ENCODE measurements at regions not wholly inside any gene's neighbourhood (a gene's known extent, or its start where the extent isn't known, plus 50 kb on each side); places are given as distances from the start of the nearest gene placed in this dataset.

DNA sequence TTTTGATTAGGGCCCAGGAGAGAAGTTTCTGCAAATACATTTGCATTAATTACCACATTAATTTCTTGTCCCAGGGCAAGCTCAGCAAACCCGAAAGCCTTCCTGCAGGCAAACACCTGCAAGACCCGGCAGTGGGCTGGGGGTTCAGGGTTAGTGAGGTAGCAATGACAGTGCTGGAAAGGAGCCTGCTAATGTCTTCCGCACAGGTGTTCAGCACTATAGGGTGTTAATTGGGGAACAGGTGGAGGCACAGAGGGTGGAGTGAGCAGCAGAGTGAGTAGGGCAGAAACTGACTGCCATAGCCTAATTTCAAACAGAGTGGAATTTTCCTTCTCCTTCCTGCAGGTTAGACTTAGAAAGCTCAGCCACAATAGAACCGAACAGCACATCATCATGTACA, 50.9 kb upstream of the UBASH3B start:
- H3K4me3 ChIP-seq (replicated peaks in 1 of 2; ENCODE audit: low read depth in 2 of 2, low read length in 2 of 2) = no peak overlapping the region

DNA sequence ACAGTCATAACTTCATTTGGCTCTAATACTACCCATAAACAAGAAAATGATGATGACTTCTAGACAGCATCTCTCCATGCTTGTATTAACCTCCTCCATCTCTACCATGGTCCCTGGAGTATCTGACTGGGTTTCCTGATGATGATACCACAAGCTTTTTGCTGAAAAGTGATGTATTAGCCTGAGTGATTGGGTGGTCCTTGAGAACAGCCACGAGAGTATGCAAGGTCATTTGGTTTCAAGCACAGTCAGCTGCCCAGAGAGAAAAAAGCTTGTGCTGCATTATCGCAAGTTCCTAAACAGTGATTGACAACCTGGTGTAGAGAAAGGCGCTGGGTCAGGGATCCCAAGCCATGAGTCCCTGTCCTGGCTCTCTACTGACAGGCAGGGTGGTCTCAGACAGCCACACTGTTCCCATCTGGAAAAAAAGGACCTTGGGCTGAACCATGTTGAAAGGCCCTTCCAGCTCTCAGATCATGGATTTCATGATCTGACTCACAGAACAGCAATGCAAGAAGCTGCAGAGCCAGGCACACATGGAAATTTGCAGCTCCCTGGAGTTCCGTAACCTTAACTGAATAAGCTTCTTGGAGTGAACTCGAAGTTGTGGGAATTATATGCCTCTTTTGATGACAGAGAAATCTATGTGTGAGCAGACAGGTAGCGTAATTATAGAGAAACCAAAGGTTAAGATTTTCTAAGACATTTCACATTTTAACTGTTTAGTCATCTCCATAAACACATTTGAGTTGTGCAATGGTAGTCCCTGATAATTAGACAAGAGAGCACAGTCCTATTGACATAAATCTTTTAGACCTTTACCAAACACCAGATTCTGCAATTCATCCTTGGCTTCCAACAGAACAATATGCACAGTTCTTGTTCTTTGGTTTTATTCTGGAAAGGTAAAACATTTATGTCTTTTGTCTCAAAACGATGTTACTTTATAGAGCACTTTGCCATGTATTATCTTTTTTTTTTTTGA, 54.1 kb upstream of the UBASH3B start:
- peak; percentile 70 to 71 for DNase-seq (ENCODE audit: low read depth in 2 of 2)
- H3K4me3 ChIP-seq (replicated peaks in 1 of 2; ENCODE audit: low read depth in 2 of 2, low read length in 2 of 2) = no peak overlapping the region
- TF ChIP-seq, protein P1, sequence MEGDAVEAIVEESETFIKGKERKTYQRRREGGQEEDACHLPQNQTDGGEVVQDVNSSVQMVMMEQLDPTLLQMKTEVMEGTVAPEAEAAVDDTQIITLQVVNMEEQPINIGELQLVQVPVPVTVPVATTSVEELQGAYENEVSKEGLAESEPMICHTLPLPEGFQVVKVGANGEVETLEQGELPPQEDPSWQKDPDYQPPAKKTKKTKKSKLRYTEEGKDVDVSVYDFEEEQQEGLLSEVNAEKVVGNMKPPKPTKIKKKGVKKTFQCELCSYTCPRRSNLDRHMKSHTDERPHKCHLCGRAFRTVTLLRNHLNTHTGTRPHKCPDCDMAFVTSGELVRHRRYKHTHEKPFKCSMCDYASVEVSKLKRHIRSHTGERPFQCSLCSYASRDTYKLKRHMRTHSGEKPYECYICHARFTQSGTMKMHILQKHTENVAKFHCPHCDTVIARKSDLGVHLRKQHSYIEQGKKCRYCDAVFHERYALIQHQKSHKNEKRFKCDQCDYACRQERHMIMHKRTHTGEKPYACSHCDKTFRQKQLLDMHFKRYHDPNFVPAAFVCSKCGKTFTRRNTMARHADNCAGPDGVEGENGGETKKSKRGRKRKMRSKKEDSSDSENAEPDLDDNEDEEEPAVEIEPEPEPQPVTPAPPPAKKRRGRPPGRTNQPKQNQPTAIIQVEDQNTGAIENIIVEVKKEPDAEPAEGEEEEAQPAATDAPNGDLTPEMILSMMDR (IDR thresholded peaks at IDR 0.05; ENCODE audit: low read depth, low read length) = no peak

More for the DNA sequence above, 50.9 kb upstream of the UBASH3B start:
- TF ChIP-seq, protein P1 (IDR thresholded peaks at IDR 0.05; ENCODE audit: low read depth, low read length) = no peak
- DNase-seq (ENCODE audit: low read depth in 2 of 2) = no peak

DNA sequence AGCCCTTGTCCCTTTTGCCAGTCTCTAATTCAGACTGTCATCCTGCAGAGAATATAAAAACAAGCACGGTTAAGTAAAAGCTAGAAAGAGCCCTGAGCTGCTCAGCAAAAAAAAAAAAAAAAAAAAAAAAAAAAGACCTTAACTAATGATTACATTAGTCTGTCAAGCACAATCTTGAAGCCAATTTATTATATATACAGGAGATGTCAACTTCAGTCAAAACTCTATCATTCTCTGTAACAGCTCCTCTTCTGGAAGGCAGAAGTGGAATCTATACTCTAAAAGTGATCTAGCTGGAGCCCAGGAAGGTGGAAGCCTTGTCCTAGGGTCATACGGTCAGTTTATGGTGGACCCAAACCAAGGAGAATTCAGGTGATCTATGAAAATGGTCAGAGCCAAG, 55.2 kb upstream of the UBASH3B start:
- DNase-seq (ENCODE audit: low read depth in 2 of 2) = no peak
- TF ChIP-seq, protein P1 (IDR thresholded peaks at IDR 0.05; ENCODE audit: low read depth, low read length) = no peak
- H3K4me3 ChIP-seq (replicated peaks in 1 of 2; ENCODE audit: low read depth in 2 of 2, low read length in 2 of 2) = no peak overlapping the region

DNA sequence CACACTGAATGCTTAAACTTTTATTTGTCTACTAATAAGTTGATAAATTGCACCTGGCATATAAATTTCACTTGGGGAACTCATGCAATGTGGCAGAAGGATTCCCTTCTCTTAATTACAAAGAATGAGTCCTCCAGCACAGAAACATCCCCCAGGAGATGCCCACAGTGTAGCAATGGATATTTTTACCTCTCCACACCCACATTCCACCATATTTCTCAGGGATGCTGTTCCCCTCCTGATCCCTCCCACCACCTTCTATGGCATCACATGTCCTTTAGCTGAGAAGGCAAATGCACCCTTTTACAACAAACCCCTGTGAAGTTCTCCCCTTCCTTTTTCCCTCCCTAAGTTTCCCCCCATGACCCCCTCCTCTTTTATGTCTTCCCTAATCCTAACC, 56.1 kb upstream of the UBASH3B start:
- no peak for DNase-seq (ENCODE audit: low read depth in 2 of 2)
- TF ChIP-seq, protein P1 (IDR thresholded peaks at IDR 0.05; ENCODE audit: low read depth, low read length) = no peak
- no peak overlapping the region for H3K4me3 ChIP-seq (replicated peaks in 1 of 2; ENCODE audit: low read depth in 2 of 2, low read length in 2 of 2)

DNA sequence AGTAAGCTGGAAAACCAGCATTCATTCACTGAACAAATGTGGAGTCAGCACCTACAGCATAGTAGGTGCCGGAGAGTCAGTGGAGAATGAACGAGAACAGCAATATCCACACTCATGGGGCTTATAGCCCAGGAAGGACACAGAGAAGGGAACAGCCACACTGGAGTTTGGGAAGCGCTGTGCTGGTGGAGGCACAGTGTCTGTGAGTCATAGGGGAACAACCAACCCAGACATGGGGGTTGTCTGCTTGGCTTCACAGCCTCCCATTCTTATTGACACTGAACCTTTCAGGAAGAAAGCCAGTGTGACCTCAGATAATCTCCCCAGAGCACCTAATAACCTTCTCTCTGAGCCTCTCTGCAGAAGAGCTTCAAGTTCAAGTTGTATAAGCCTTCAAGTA, 56.6 kb upstream of the UBASH3B start:
- TF ChIP-seq, protein P1 (IDR thresholded peaks at IDR 0.05; ENCODE audit: low read depth, low read length) = no peak
- DNase-seq (ENCODE audit: low read depth in 2 of 2) = no peak
- no peak overlapping the region for H3K4me3 ChIP-seq (replicated peaks in 1 of 2; ENCODE audit: low read depth in 2 of 2, low read length in 2 of 2)

DNA sequence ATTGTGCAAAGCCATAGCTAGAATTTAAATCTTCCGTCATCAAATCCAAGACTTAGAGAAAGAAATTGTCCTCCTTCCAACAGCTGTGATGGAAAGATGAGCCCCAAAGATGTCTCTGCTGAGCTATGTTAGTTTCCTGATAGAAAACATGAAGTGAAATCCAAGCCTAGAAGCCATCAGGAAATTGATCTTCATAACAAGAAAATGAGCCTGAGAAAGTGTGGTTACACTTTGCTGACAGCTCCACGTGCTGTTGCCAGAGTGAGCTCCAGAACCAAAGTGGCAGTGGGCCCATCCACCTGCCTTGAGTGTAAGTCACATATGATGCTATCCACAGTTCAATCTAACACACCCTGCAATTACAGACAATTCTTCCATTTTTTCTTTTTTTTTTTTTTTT, 58.0 kb upstream of the UBASH3B start:
- DNase-seq (ENCODE audit: low read depth in 2 of 2) = no peak
- TF ChIP-seq, protein P1 (IDR thresholded peaks at IDR 0.05; ENCODE audit: low read depth, low read length) = no peak
- H3K4me3 ChIP-seq (replicated peaks in 1 of 2; ENCODE audit: low read depth in 2 of 2, low read length in 2 of 2) = no peak overlapping the region

Measured in cardiac fibroblast (primary cell).